ENCODE measurements at regions not wholly inside any gene's neighbourhood (a gene's known extent, or its start where the extent isn't known, plus 50 kb on each side); places are given as distances from the start of the nearest gene placed in this dataset.

DNA sequence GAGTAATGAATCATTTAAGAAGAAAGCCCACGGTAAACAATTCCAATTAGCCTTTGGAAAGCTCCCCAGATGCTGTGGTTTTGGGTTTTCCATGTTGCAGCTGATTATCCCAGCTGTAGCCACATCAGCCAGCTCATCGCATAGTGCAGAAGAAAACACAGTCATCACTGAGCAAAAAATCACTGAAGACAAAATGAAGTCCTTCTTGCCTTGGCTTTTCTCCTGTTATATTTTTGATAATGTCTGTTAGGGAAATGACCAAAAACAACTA, 193.0 kb upstream of the C1QTNF7 start:
- POLR2A ChIA-PET = no interaction called here
- Mint-ChIP-seq H3K27ac (no peak overlapping the region), H3K9me3 (no peaks in the 10 kb centered on the region), H3K36me3 (no peaks in the 10 kb centered on the region), H3K4me3 (no peak overlapping the region), H3K4me1 (ENCODE audit: low read depth) (peaks cover 28% of the 10 kb centered on the region), H3K27me3 (no peaks in the 10 kb centered on the region)
- no peak for DNase-seq
- intact Hi-C loops (cut with micrococcal nuclease) = loop anchor here (5.0 to 10.0 kb wide), 4 partner anchors 232 to 1580 kb away; partner anchors contain the start of genes CD38 and CPEB2
- CTCF ChIA-PET = interaction anchor here (2.7 to 5.7 kb wide), 2 partner anchors 162 to 223 kb away, joined by 21 to 44 read pairs; no protein-coding TSS in a partner anchor

GRCh38 chr4:15235135-15235534, 192.7 kb upstream of the C1QTNF7 start:
- DNase-seq = no peak
- peaks cover 28% of the 10 kb centered on the region for H3K4me1 Mint-ChIP-seq (ENCODE audit: low read depth)
- H3K4me3 Mint-ChIP-seq = no peak overlapping the region
- no peaks in the 10 kb centered on the region for H3K27me3 Mint-ChIP-seq
- no peaks in the 10 kb centered on the region for H3K9me3 Mint-ChIP-seq
- no peak overlapping the region for H3K27ac Mint-ChIP-seq
- intact Hi-C loops (cut with micrococcal nuclease) = loop anchor here (10.0 kb wide), 2 partner anchors 770 to 1580 kb away; no protein-coding TSS in a partner anchor
- H3K36me3 Mint-ChIP-seq = no peaks in the 10 kb centered on the region
- POLR2A ChIA-PET = no interaction called here
- CTCF ChIA-PET = interaction anchor here (2.7 to 5.7 kb wide), 2 partner anchors 161 to 222 kb away, joined by 21 to 44 read pairs; no protein-coding TSS in a partner anchor

- no peak overlapping the region for H3K27ac Mint-ChIP-seq
- H3K4me1 Mint-ChIP-seq (ENCODE audit: low read depth) = peaks cover 21% of the 10 kb centered on the region
- H3K4me3 Mint-ChIP-seq = no peak overlapping the region
- DNase-seq = no peak
- H3K9me3 Mint-ChIP-seq = no peaks in the 10 kb centered on the region
- no peaks in the 10 kb centered on the region for H3K36me3 Mint-ChIP-seq
- intact Hi-C loops (cut with micrococcal nuclease) = loop anchor here (1.0 to 10.0 kb wide), 5 partner anchors 159 to 1583 kb away; no protein-coding TSS in a partner anchor
- H3K27me3 Mint-ChIP-seq = no peaks in the 10 kb centered on the region
- ChIA-PET POLR2A (no interaction called here), CTCF (interaction anchor here (1.2 to 5.7 kb wide), 3 partner anchors 10 to 220 kb away, joined by 3 to 44 read pairs (median 6); no protein-coding TSS in a partner anchor)
Observed at GRCh38 chr4:15237648-15238230, 190.1 kb upstream of the C1QTNF7 start.

GRCh38 chr4:15238720-15239119, 189.1 kb upstream of the C1QTNF7 start:
- peak; percentile 50 for DNase-seq
- intact Hi-C loops (cut with micrococcal nuclease) = loop anchor here (1.0 to 10.0 kb wide), 5 partner anchors 158 to 1584 kb away; no protein-coding TSS in a partner anchor
- no peak overlapping the region for H3K4me3 Mint-ChIP-seq
- ChIA-PET CTCF (interaction anchor here (1.0 to 5.7 kb wide), 3 partner anchors 13 to 219 kb away, joined by 3 to 44 read pairs (median 6); no protein-coding TSS in a partner anchor), POLR2A (no interaction called here)
- H3K36me3 Mint-ChIP-seq = no peaks in the 10 kb centered on the region
- peaks cover 11% of the 10 kb centered on the region for H3K4me1 Mint-ChIP-seq (ENCODE audit: low read depth)
- no peak overlapping the region for H3K27ac Mint-ChIP-seq
- no peaks in the 10 kb centered on the region for H3K27me3 Mint-ChIP-seq
- no peaks in the 10 kb centered on the region for H3K9me3 Mint-ChIP-seq

DNA sequence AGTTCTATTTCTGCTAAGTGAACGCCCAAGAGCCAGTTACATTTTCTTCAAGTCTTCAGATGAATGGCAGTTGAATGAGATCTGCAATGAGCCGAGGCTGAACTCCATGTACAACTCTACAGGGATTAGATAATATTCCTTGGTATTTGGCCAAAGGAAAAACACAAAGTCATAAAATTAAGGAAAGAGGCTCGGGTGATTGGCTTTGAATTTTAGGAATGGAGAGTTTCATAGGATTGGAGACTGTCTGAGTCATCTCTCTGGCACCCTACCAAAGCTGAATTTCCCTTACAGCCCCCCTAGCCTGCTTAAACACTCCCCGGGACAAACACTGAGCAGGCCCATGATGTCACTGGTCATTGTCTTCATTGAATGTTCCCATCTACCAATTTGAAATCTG, 188.0 kb upstream of the C1QTNF7 start:
- H3K4me1 Mint-ChIP-seq (ENCODE audit: low read depth) = no peaks in the 10 kb centered on the region
- H3K27ac Mint-ChIP-seq = no peak overlapping the region
- no peak for DNase-seq
- no peaks in the 10 kb centered on the region for H3K9me3 Mint-ChIP-seq
- H3K27me3 Mint-ChIP-seq = no peaks in the 10 kb centered on the region
- POLR2A ChIA-PET = no interaction called here
- CTCF ChIA-PET = interaction anchor here (5.7 kb wide), 1 partner anchor 218 kb away, joined by 44 read pairs; no protein-coding TSS in a partner anchor
- intact Hi-C loops (cut with micrococcal nuclease) = loop anchor here (2.0 to 10.0 kb wide), 3 partner anchors 411 to 1585 kb away; no protein-coding TSS in a partner anchor
- no peaks in the 10 kb centered on the region for H3K36me3 Mint-ChIP-seq
- no peak overlapping the region for H3K4me3 Mint-ChIP-seq

DNA sequence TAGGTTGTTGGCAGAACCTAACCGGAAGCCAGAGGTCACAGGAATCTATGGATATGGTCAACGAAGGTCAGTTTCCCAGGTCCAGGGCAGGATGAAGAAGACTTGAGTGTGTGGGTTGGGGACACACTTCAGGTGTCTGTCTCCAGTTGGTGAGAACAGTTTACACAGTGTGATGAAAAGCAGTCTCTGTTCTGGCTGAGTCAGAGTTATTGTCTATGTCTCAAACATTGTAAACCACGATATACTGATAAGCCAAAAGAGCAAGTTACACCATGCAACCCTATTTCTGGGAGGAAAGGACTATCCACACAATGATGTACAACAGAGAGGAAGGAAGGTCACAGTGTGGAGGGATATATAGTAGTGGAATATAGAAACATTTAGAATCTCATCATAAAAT, 187.1 kb upstream of the C1QTNF7 start:
- no peaks in the 10 kb centered on the region for H3K9me3 Mint-ChIP-seq

DNA sequence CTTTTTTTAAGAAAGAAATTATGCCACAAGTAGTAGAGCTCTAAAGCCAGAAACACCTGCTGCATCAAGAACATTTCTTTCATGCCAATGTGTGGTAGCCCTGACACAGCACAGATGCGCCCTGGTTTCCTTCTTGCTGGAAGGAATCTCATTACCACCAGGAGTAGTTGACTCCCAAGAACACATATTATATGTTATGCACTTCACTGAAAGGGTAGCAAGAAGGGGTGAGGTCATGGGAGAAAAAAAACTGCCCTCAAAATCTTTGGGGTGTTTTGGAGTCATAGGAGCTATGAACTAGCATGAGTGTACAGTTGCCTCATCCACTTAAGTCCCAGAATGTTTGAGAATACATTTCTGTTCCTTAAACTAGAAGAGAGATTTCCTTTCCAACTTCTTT, 185.8 kb upstream of the C1QTNF7 start:
- intact Hi-C loops (cut with micrococcal nuclease) = no loop called here
- Mint-ChIP-seq H3K27ac (no peak overlapping the region), H3K36me3 (no peaks in the 10 kb centered on the region), H3K4me3 (no peak overlapping the region), H3K4me1 (ENCODE audit: low read depth) (no peaks in the 10 kb centered on the region), H3K9me3 (no peaks in the 10 kb centered on the region), H3K27me3 (no peaks in the 10 kb centered on the region)
- CTCF ChIA-PET = interaction anchor here (0.6 to 1.4 kb wide), 4 partner anchors 215 to 1307 kb away, joined by 3 to 4 read pairs (median 3); no protein-coding TSS in a partner anchor
- DNase-seq = no peak
- POLR2A ChIA-PET = no interaction called here

More for the DNA sequence above, 187.1 kb upstream of the C1QTNF7 start:
- ChIA-PET CTCF (interaction anchor here (1.4 kb wide), 1 partner anchor 216 kb away, joined by 3 read pairs; no protein-coding TSS in a partner anchor), POLR2A (no interaction called here)
- Mint-ChIP-seq H3K4me3 (no peak overlapping the region), H3K36me3 (no peaks in the 10 kb centered on the region), H3K4me1 (ENCODE audit: low read depth) (no peaks in the 10 kb centered on the region), H3K27ac (no peak overlapping the region), H3K27me3 (no peaks in the 10 kb centered on the region)
- intact Hi-C loops (cut with micrococcal nuclease) = no loop called here
- no peak for DNase-seq

DNA sequence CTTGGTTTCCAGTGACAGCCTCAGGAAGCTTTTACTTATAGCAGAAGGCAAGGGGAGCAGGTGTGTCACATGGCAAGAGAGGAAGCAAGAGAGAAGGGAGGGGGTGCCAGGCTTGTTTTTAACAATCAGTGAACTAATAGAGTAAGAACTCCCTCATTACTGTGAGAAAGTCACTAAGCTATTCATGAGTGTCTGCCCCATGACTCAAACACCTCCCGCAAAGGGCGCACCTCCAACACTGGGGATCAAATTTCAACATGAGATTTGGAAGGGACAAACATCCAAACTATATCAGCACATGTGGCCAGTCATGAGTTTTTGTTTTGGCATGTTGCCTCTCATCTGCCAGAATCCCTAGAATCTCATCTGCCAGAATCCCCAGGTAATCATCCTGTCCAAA, 183.5 kb upstream of the C1QTNF7 start:
- Mint-ChIP-seq H3K4me1 (ENCODE audit: low read depth) (no peaks in the 10 kb centered on the region), H3K27ac (no peak overlapping the region), H3K36me3 (no peaks in the 10 kb centered on the region), H3K27me3 (no peaks in the 10 kb centered on the region), H3K9me3 (no peaks in the 10 kb centered on the region), H3K4me3 (no peak overlapping the region)
- intact Hi-C loops (cut with micrococcal nuclease) = no loop called here
- DNase-seq = no peak
- POLR2A ChIA-PET = no interaction called here
- CTCF ChIA-PET = no interaction called here

DNA sequence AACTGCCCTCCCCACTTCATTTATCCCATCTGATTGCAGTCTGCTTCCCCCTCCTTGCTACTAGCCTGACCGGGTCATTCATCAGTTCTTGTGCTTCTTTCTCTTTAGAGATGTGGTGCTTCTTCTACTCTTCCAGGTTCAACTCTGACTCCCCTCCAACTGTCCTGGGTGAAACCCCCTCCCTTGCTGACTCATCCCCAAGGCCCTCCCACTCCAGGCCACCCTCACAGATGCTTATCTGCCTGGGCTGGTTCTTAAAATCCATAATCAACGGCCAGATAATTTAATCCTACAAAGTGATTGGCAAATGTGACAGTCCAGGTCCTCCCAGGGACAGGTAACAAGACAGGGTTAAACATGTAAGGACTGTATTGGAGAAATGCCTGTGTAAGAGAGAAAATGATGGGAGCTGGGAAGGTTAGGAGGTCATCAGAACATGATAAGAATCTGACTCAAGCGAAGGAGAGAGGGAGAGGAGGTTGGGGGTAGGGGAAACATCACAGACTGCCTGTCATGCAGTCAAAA, 182.8 kb upstream of the C1QTNF7 start:
- POLR2A ChIA-PET = no interaction called here
- no peak overlapping the region for H3K4me3 Mint-ChIP-seq
- H3K27ac Mint-ChIP-seq = no peak overlapping the region
- CTCF ChIA-PET = no interaction called here
- H3K9me3 Mint-ChIP-seq = no peaks in the 10 kb centered on the region
- intact Hi-C loops (cut with micrococcal nuclease) = no loop called here
- no peaks in the 10 kb centered on the region for H3K4me1 Mint-ChIP-seq (ENCODE audit: low read depth)
- no peaks in the 10 kb centered on the region for H3K27me3 Mint-ChIP-seq
- H3K36me3 Mint-ChIP-seq = no peaks in the 10 kb centered on the region
- DNase-seq = no peak

DNA sequence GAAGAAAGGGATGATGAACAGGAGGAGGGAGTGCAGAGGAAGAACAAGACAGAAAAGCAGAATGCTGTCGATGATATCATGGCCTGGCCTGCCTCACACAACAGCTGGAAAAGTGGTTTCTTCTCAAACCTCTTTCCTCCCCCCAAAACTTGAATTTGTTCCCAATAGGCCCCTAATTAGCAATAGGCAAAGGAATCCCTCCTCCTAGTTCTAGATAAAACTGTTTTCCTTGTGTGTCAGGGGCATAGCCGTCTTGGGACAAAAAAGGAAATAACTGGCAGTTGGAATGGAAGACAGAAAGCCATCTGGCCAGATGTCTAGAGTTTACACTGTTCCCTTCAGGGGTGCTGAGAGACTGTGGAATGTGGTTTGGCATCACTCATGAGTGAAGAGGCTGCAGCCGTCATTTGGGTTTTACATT, 177.8 kb upstream of the C1QTNF7 start:
- intact Hi-C loops (cut with micrococcal nuclease) = loop anchor here (5.0 kb wide), 1 partner anchor 127 kb away; no protein-coding TSS in a partner anchor
- Mint-ChIP-seq H3K36me3 (no peaks in the 10 kb centered on the region), H3K9me3 (no peaks in the 10 kb centered on the region), H3K4me1 (ENCODE audit: low read depth) (no peaks in the 10 kb centered on the region), H3K27me3 (no peaks in the 10 kb centered on the region), H3K27ac (no peak overlapping the region), H3K4me3 (no peak overlapping the region)
- DNase-seq = no peak
- CTCF ChIA-PET = no interaction called here
- POLR2A ChIA-PET = no interaction called here

DNA sequence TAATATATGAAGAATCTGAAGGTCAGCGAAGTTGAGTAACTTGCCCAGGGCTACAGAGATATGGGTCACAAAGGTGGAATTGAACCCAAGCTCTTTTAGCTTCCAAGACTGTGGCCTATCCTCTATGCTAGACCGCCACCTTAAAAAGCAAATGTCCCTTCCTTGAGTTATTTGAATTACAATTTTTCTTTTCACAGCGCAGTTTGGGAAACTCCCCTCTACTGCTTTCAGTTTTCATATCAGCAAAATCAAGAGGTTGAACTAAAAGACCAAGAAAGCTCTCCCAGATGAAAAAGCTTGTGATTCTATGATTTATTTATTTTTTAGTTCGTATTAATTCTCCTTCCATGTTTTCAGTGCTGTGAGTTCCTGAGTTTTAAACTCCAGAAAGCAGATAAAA, 174.5 kb upstream of the C1QTNF7 start:
- Mint-ChIP-seq H3K4me1 (ENCODE audit: low read depth) (no peaks in the 10 kb centered on the region), H3K4me3 (no peak overlapping the region), H3K27me3 (no peaks in the 10 kb centered on the region), H3K27ac (no peak overlapping the region), H3K36me3 (no peaks in the 10 kb centered on the region), H3K9me3 (no peaks in the 10 kb centered on the region)
- ChIA-PET CTCF (interaction anchor here (0.9 to 1.5 kb wide), 4 partner anchors 15 to 204 kb away, joined by 3 to 6 read pairs (median 4); no protein-coding TSS in a partner anchor), POLR2A (no interaction called here)
- DNase-seq = no peak
- intact Hi-C loops (cut with micrococcal nuclease) = loop anchor here (5.0 kb wide), 1 partner anchor 124 kb away; no protein-coding TSS in a partner anchor

- Mint-ChIP-seq H3K27me3 (no peaks in the 10 kb centered on the region), H3K36me3 (no peaks in the 10 kb centered on the region), H3K27ac (no peak overlapping the region), H3K4me1 (ENCODE audit: low read depth) (no peaks in the 10 kb centered on the region), H3K9me3 (no peaks in the 10 kb centered on the region), H3K4me3 (no peak overlapping the region)
- ChIA-PET POLR2A (no interaction called here), CTCF (interaction anchor here (0.8 to 1.5 kb wide), 4 partner anchors 16 to 142 kb away, joined by 3 to 6 read pairs (median 4); no protein-coding TSS in a partner anchor)
- DNase-seq = no peak
- intact Hi-C loops (cut with micrococcal nuclease) = loop anchor here (5.0 kb wide), 1 partner anchor 123 kb away; no protein-coding TSS in a partner anchor
Observed at GRCh38 chr4:15254236-15254880, 173.5 kb upstream of the C1QTNF7 start.
